MM.1S (cell line): ENCODE measurements at regions not wholly inside any gene's neighbourhood (a gene's known extent, or its start where the extent isn't known, plus 50 kb on each side); places are given as distances from the start of the nearest gene placed in this dataset.

ENCODE experiments used
- EZH2 ChIP-seq: fragments of 300-600 bp; sonication (generic); optimal IDR thresholded peaks from 2 replicates; pipeline ENCODE3; 2017; ENCODE audit warnings: low read depth, mild to moderate bottlenecking, antibody characterized with exemption, low read length, mixed read lengths
- EZH2phosphoT487 ChIP-seq: fragments of 300-600 bp; sonication (generic); IDR thresholded peaks from 2 replicates; pipeline ENCODE4 v1.6.1; 2018; ENCODE audit warnings: antibody characterized with exemption, low read length

DNA sequence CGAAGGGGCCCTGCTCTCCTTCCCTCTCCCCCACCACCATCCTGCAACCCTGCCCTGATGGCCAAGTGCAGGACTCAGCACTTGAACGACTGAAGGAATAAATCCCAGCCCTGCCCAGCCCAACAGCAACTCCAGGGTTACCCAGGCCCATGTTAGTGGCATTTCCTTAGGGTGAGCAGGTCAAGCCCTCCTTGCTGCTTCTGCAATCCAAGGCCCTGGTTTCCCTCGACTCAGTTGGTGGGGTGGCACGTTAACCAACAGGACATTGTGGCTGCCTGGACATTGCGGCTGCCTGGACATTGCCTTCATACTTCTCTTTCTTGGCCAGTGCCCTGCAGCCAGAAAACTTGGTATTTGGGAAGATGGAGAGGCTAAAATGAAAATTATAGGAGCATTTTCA, 141.4 kb downstream of the TRIM29 start:
- no peak for TF ChIP-seq EZH2phosphoT487
- TF ChIP-seq EZH2 = no peak
